ENCODE measurements at regions not wholly inside any gene's neighbourhood (a gene's known extent, or its start where the extent isn't known, plus 50 kb on each side); places are given as distances from the start of the nearest gene placed in this dataset.

DNA sequence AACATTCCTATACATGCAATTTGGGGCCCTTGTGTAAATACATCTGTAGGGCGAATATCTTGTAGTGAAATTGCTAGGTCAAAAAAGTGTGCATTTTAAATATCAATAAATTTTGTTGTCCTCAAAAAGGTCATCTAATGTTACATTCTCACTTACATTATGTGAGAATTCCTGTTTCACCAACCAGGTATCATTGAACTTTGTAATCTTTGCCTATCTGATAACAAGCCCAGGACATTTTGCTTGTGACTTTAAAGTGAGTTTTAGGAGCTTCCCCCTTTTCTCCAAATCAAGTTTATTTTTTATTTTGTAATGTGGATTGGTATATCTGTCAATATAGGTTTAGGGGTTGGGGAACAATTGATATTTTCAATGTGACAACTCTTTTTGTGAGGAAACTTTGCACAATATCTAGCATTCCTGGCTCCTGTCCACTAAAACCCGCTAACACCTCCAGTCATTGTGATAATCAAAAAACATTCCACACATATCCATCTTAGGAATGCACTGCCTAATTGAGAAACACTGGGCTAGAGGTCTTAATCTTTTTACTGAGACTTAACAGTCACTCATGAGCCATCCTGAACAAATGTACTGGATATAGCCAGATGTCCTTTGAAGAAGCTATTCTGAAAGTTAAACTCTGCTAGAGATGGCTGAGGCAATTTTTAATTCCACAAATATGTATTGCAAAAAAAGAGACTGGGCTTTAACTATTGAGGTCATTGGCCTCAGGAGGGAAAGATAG is 72.5 kb upstream of the SLC1A1 start:
- TF ChIP-seq, protein P1, sequence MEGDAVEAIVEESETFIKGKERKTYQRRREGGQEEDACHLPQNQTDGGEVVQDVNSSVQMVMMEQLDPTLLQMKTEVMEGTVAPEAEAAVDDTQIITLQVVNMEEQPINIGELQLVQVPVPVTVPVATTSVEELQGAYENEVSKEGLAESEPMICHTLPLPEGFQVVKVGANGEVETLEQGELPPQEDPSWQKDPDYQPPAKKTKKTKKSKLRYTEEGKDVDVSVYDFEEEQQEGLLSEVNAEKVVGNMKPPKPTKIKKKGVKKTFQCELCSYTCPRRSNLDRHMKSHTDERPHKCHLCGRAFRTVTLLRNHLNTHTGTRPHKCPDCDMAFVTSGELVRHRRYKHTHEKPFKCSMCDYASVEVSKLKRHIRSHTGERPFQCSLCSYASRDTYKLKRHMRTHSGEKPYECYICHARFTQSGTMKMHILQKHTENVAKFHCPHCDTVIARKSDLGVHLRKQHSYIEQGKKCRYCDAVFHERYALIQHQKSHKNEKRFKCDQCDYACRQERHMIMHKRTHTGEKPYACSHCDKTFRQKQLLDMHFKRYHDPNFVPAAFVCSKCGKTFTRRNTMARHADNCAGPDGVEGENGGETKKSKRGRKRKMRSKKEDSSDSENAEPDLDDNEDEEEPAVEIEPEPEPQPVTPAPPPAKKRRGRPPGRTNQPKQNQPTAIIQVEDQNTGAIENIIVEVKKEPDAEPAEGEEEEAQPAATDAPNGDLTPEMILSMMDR (conservative IDR thresholded peaks at IDR 0.05) = no peak
- H3K27me3 Mint-ChIP-seq (ENCODE audit: low read depth) = no peaks in the 10 kb centered on the region
- H3K9me3 Mint-ChIP-seq = no peaks in the 10 kb centered on the region
- H3K36me3 Mint-ChIP-seq (ENCODE audit: low read depth) = no peaks in the 10 kb centered on the region
- no peak for DNase-seq (ENCODE audit: low read depth, low spot score)
- H3K4me1 Mint-ChIP-seq = no peaks in the 10 kb centered on the region
- no peak overlapping the region for H3K4me3 Mint-ChIP-seq
- H3K27ac Mint-ChIP-seq (ENCODE audit: unreplicated experiment) = no peak overlapping the region

DNA sequence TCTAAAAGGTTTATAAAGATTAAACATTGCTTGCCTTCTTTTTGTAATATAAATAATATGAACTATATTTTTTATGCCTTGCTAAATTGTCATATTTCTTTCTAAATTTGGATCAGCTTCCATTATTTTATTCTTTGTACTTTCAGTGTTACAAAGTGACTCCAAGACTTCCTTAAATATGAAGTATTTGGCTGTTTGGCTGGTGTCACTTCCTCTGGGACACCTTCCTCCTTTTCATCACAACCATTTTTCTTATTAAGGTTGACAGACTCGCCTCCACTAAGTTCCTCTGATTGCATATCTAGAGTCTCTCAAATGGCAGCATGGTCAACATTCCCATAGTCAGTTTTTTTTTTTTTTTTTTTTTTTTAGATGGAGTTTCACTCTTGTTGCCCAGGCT is 73.8 kb upstream of the SLC1A1 start:
- Mint-ChIP-seq H3K27ac (ENCODE audit: unreplicated experiment) (no peak overlapping the region), H3K4me1 (no peaks in the 10 kb centered on the region), H3K9me3 (no peaks in the 10 kb centered on the region), H3K36me3 (ENCODE audit: low read depth) (no peaks in the 10 kb centered on the region), H3K4me3 (no peak overlapping the region), H3K27me3 (ENCODE audit: low read depth) (no peaks in the 10 kb centered on the region)
- DNase-seq (ENCODE audit: low read depth, low spot score) = no peak
- TF ChIP-seq, protein P1 (conservative IDR thresholded peaks at IDR 0.05) = no peak

DNA sequence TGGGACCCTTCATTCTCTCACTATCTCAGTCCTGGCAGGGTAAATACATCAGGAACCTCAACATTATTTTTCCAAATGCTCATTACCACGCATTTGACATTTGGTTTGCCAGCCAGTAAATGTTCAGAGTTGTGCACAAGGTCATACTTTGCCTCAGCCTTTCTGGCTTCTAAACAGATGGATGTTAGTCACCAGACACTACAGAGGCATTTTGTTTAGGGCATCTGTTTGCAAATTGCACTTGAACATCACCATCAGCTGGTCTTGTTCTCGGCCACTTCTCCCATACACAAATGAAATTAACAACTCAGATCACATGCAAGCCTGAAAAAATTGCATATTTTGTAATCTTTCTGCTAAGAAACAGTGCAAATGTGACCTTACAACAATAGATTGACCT is 75.0 kb upstream of the SLC1A1 start:
- H3K27me3 Mint-ChIP-seq (ENCODE audit: low read depth) = no peaks in the 10 kb centered on the region
- TF ChIP-seq, protein P1 (conservative IDR thresholded peaks at IDR 0.05) = no peak
- DNase-seq (ENCODE audit: low read depth, low spot score) = no peak
- no peaks in the 10 kb centered on the region for H3K9me3 Mint-ChIP-seq
- H3K27ac Mint-ChIP-seq (ENCODE audit: unreplicated experiment) = no peak overlapping the region
- H3K4me1 Mint-ChIP-seq = no peaks in the 10 kb centered on the region
- H3K4me3 Mint-ChIP-seq = no peak overlapping the region
- H3K36me3 Mint-ChIP-seq (ENCODE audit: low read depth) = no peaks in the 10 kb centered on the region

- H3K27me3 Mint-ChIP-seq (ENCODE audit: low read depth) = no peaks in the 10 kb centered on the region
- no peaks in the 10 kb centered on the region for H3K9me3 Mint-ChIP-seq
- TF ChIP-seq, protein P1 (conservative IDR thresholded peaks at IDR 0.05) = no peak
- no peak overlapping the region for H3K4me3 Mint-ChIP-seq
- no peaks in the 10 kb centered on the region for H3K4me1 Mint-ChIP-seq
- no peak for DNase-seq (ENCODE audit: low read depth, low spot score)
- no peaks in the 10 kb centered on the region for H3K36me3 Mint-ChIP-seq (ENCODE audit: low read depth)
- no peak overlapping the region for H3K27ac Mint-ChIP-seq (ENCODE audit: unreplicated experiment)
These were observed 76.4 kb upstream of the SLC1A1 start for GRCh38 chr9:4413856-4414255.

DNA sequence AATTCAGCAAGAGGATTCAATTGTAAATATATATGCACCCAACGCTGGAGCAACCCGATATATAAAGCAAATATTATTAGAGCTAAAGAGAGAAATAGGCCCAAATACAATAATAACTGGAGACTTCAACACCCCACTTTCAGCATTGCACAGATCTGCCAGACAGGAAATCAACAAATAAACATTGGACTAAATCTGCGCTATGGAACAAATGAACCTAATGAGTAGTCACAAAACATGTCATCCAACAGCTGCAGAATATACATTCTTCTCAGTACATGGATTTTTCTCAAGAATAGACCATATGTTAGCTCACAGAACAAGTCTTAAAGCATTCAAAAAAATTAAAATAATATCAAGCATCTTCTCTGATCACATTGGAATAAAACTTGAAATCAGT is 86.1 kb upstream of the SLC1A1 start:
- no peaks in the 10 kb centered on the region for H3K27me3 Mint-ChIP-seq (ENCODE audit: low read depth)
- H3K4me1 Mint-ChIP-seq = no peaks in the 10 kb centered on the region
- H3K27ac Mint-ChIP-seq (ENCODE audit: unreplicated experiment) = no peak overlapping the region
- TF ChIP-seq, protein P1 (conservative IDR thresholded peaks at IDR 0.05) = no peak
- H3K4me3 Mint-ChIP-seq = no peak overlapping the region
- DNase-seq (ENCODE audit: low read depth, low spot score) = no peak
- H3K9me3 Mint-ChIP-seq = peaks cover 29% of the 10 kb centered on the region
- peaks cover 16% of the 10 kb centered on the region for H3K36me3 Mint-ChIP-seq (ENCODE audit: low read depth)
